Loucy (cell line): ENCODE measurements at regions not wholly inside any gene's neighbourhood (a gene's known extent, or its start where the extent isn't known, plus 50 kb on each side); places are given as distances from the start of the nearest gene placed in this dataset.

ENCODE experiments used
- H2AFZ ChIP-seq: fragments of 200-600 bp; sonication (generic); 2 replicates; pipeline ENCODE4 v1.6.0; 2016; ENCODE audit warnings: antibody characterized with exemption, mild to moderate bottlenecking, low read length, moderate library complexity
- H3F3A ChIP-seq: fragments of 200-600 bp; 2 replicates; pipeline ENCODE4 v1.6.0; 2016; ENCODE audit warnings: antibody characterized with exemption, low read depth, mild to moderate bottlenecking
- H3K27me3 ChIP-seq: fragments of 200-600 bp; sonication (generic); 2 replicates; pipeline ENCODE4 v1.6.1; 2014; ENCODE audit warnings: low read length, mild to moderate bottlenecking; ENCODE audit not compliant: insufficient read depth, poor library complexity, severe bottlenecking
- H3K36me3 ChIP-seq: fragments of 200-600 bp; sonication (generic); 2 replicates; pipeline ENCODE4 v1.6.1; 2016; ENCODE audit warnings: low read length; ENCODE audit not compliant: insufficient read depth
- H3K4me1 ChIP-seq: fragments of 200-600 bp; sonication (generic); 2 replicates; pipeline ENCODE4 v1.5.1; 2014; ENCODE audit warnings: low read length, mild to moderate bottlenecking; ENCODE audit not compliant: insufficient read depth, poor library complexity, severe bottlenecking
- H3K4me2 ChIP-seq: fragments of 200-600 bp; sonication (generic); 2 replicates; pipeline ENCODE4 v1.6.0; 2014; ENCODE audit warnings: antibody characterized with exemption, low read length, low read depth, mild to moderate bottlenecking; ENCODE audit not compliant: poor library complexity, severe bottlenecking
- H3K4me3 ChIP-seq: fragments of 200-600 bp; sonication (generic); 2 replicates; pipeline ENCODE4 v1.5.1; 2014; ENCODE audit warnings: low read length, mild to moderate bottlenecking, mixed read lengths; ENCODE audit not compliant: poor library complexity, severe bottlenecking
- H3K79me2 ChIP-seq: fragments of 200-600 bp; sonication (generic); 2 replicates; pipeline ENCODE4 v1.6.1; 2014; ENCODE audit warnings: low read length; ENCODE audit not compliant: insufficient read depth
- H3K9ac ChIP-seq: fragments of 200-600 bp; sonication (generic); 2 replicates; pipeline ENCODE4 v1.6.0; 2014; ENCODE audit warnings: mild to moderate bottlenecking, low read depth, low read length, moderate library complexity; ENCODE audit not compliant: poor library complexity, severe bottlenecking
- H3K9me2 ChIP-seq: fragments of 200-600 bp; sonication (generic); replicated peaks from 2 replicates; pipeline ENCODE4 v1.6.1; 2016; ENCODE audit warnings: low read depth, low read length, mixed read lengths
- H3K9me3 ChIP-seq: fragments of 200-600 bp; sonication (generic); 2 replicates; pipeline ENCODE4 v1.6.1; 2014; ENCODE audit warnings: mild to moderate bottlenecking, antibody characterized with exemption, low read length, low read depth; ENCODE audit not compliant: insufficient read depth
- H4K20me1 ChIP-seq: fragments of 200-600 bp; sonication (generic); 2 replicates; pipeline ENCODE4 v1.6.0; 2014; ENCODE audit warnings: antibody characterized with exemption, low read length, mild to moderate bottlenecking; ENCODE audit not compliant: insufficient read depth, poor library complexity, severe bottlenecking
- EZH2phosphoT487 ChIP-seq: fragments of 200-600 bp; IDR thresholded peaks from 2 replicates; pipeline ENCODE4 v1.6.1; 2018; ENCODE audit warnings: antibody characterized with exemption, mild to moderate bottlenecking, moderate library complexity, borderline replicate concordance
- TF ChIP-seq, protein P1 (sequence below): fragments of 200-600 bp; sonication (generic); conservative IDR thresholded peaks from 2 replicates; pipeline ENCODE4 v1.5.1; 2014; ENCODE audit warnings: mild to moderate bottlenecking, antibody characterized with exemption, low read length

- H4K20me1 ChIP-seq: no peaks in the 10 kb centered on the region
Observed at GRCh38 chr1:81545734-81546133, 255.0 kb upstream of the ADGRL2 start.

DNA sequence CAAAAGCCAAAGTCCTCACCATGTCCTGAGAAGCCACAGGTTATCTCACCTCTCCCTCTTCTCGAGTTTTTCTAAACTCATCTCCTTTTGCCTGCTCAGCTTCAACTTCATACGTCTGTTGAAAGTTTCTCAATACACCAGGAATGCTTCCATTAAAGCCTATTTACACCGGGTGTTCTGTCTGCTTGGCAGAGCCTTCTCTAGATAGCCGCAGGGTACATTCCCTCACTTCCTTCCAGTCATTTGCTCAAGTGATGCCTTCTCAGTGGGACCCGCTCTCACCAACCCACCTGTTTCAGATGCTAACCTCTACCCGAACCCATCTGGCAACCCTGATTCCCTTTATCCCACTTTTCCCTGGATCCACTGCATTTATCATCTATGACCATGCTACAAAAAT, 257.0 kb upstream of the ADGRL2 start:
- TF ChIP-seq, protein P1, sequence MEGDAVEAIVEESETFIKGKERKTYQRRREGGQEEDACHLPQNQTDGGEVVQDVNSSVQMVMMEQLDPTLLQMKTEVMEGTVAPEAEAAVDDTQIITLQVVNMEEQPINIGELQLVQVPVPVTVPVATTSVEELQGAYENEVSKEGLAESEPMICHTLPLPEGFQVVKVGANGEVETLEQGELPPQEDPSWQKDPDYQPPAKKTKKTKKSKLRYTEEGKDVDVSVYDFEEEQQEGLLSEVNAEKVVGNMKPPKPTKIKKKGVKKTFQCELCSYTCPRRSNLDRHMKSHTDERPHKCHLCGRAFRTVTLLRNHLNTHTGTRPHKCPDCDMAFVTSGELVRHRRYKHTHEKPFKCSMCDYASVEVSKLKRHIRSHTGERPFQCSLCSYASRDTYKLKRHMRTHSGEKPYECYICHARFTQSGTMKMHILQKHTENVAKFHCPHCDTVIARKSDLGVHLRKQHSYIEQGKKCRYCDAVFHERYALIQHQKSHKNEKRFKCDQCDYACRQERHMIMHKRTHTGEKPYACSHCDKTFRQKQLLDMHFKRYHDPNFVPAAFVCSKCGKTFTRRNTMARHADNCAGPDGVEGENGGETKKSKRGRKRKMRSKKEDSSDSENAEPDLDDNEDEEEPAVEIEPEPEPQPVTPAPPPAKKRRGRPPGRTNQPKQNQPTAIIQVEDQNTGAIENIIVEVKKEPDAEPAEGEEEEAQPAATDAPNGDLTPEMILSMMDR: no peak
- no peak for TF ChIP-seq EZH2phosphoT487
- no peaks in the 10 kb centered on the region for H4K20me1 ChIP-seq

More at GRCh38 chr1:81545734-81546133, 255.0 kb upstream of the ADGRL2 start:
- no peak for TF ChIP-seq EZH2phosphoT487
- TF ChIP-seq, protein P1: no peak
- no peaks in the 10 kb centered on the region for H3K79me2 ChIP-seq
- H3K4me2 ChIP-seq: no peak overlapping the region
- no peaks in the 10 kb centered on the region for H3K36me3 ChIP-seq
- no peaks in the 10 kb centered on the region for H3K9me2 ChIP-seq
- no peaks in the 10 kb centered on the region for H3K9me3 ChIP-seq
- no peak overlapping the region for H3K9ac ChIP-seq
- no peak overlapping the region for H2AFZ ChIP-seq
- H3K4me1 ChIP-seq: no peaks in the 10 kb centered on the region
- no peaks in the 10 kb centered on the region for H3K27me3 ChIP-seq
- no peaks in the 10 kb centered on the region for H3F3A ChIP-seq
- H3K4me3 ChIP-seq: no peak overlapping the region

DNA sequence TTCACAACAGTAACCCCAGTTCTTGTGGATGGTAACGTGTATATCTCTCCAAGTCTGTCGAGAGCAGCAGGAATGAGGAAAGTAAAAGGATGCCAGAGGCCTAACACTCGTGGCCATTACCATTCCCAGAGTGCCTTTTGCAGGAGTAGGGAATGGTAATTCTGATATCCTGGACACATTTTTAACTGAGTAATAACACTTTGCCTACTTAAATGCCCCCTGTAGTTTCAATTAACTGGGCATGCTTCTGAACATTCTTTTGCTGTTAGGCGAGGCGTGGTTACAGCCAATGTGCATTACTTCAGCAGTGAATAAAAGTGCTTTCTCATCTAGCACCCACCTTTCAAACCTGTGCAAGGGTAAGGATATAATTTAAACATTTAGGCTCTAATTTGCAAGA, 258.5 kb upstream of the ADGRL2 start:
- Histone ChIP-seq H3K9me3 (no peaks in the 10 kb centered on the region), H3K4me2 (no peak overlapping the region), H3K36me3 (no peaks in the 10 kb centered on the region), H3K4me1 (no peaks in the 10 kb centered on the region), H3K27me3 (no peaks in the 10 kb centered on the region), H2AFZ (no peak overlapping the region), H3K4me3 (no peak overlapping the region), H3K79me2 (no peaks in the 10 kb centered on the region), H3K9ac (no peak overlapping the region), H3F3A (no peaks in the 10 kb centered on the region), H4K20me1 (no peaks in the 10 kb centered on the region), H3K9me2 (no peaks in the 10 kb centered on the region)
- TF ChIP-seq EZH2phosphoT487: no peak
- TF ChIP-seq, protein P1: no peak

More for the DNA sequence above, 257.0 kb upstream of the ADGRL2 start:
- H3K27me3 ChIP-seq: no peaks in the 10 kb centered on the region
- no peak overlapping the region for H3K4me2 ChIP-seq
- no peak overlapping the region for H3K9ac ChIP-seq
- no peaks in the 10 kb centered on the region for H3K4me1 ChIP-seq
- H3K9me2 ChIP-seq: no peaks in the 10 kb centered on the region
- H2AFZ ChIP-seq: no peak overlapping the region
- H3K36me3 ChIP-seq: no peaks in the 10 kb centered on the region
- H3K4me3 ChIP-seq: no peak overlapping the region
- no peaks in the 10 kb centered on the region for H3K79me2 ChIP-seq
- no peaks in the 10 kb centered on the region for H3K9me3 ChIP-seq
- no peaks in the 10 kb centered on the region for H3F3A ChIP-seq
